Fibroblast of the aortic adventitia (primary cell): ENCODE measurements at regions not wholly inside any gene's neighbourhood (a gene's known extent, or its start where the extent isn't known, plus 50 kb on each side); places are given as distances from the start of the nearest gene placed in this dataset.
"Not testable (repeated sequence)": the region's sequence is repeated elsewhere in the genome, so short reads cannot be mapped to it uniquely, and the experiment has no call there.

Experiments
- DNase-seq: peaks from one replicate; pipeline ENCODE4 v3.0.0-alpha.2; 2010; ENCODE audit warnings: low read depth
- H3K4me3 ChIP-seq: 2 replicates; pipeline ENCODE4 v1.5.1; 2011; ENCODE audit warnings: low read depth, mild to moderate bottlenecking, control low read depth, low read length, moderate library complexity
- CTCF ChIP-seq: IDR thresholded peaks from 2 replicates; pipeline ENCODE4 v1.5.1; 2011; ENCODE audit warnings: mild to moderate bottlenecking, low read length, control low read depth, inconsistent platforms; ENCODE audit not compliant: insufficient read depth

- no peak overlapping the region for H3K4me3 ChIP-seq
- no peak for TF ChIP-seq CTCF
- DNase-seq = no peak
Observed at GRCh38 chr3:8020047-8020841, 481.4 kb upstream of the LMCD1 start.

- no peak overlapping the region for H3K4me3 ChIP-seq
- no peak for TF ChIP-seq CTCF
- DNase-seq = no peak
Observed at GRCh38 chr3:8027954-8028353, 473.7 kb upstream of the LMCD1 start.

GRCh38 chr3:8050283-8050682, 451.3 kb upstream of the LMCD1 start:
- no peak for TF ChIP-seq CTCF
- DNase-seq = no peak
- H3K4me3 ChIP-seq = no peak overlapping the region

- H3K4me3 ChIP-seq = no peak overlapping the region
- DNase-seq = no peak
- no peak for TF ChIP-seq CTCF
Observed at GRCh38 chr3:8052659-8053058, 449.0 kb upstream of the LMCD1 start.

- DNase-seq, H3K4me3 ChIP-seq: not testable (repeated sequence)
Observed at GRCh38 chr3:8068135-8068534, 433.5 kb upstream of the LMCD1 start.

GRCh38 chr3:8069471-8069870, 432.2 kb upstream of the LMCD1 start:
- DNase-seq = no peak
- no peak for TF ChIP-seq CTCF
- no peak overlapping the region for H3K4me3 ChIP-seq

GRCh38 chr3:8070011-8070410, 431.6 kb upstream of the LMCD1 start:
- H3K4me3 ChIP-seq = no peak overlapping the region
- TF ChIP-seq CTCF = no peak
- DNase-seq = no peak

GRCh38 chr3:8074740-8075139, 426.9 kb upstream of the LMCD1 start:
- DNase-seq, H3K4me3 ChIP-seq: not testable (repeated sequence)
